ENCODE measurements at regions not wholly inside any gene's neighbourhood (a gene's known extent, or its start where the extent isn't known, plus 50 kb on each side); places are given as distances from the start of the nearest gene placed in this dataset.
"Not testable (repeated sequence)": the region's sequence is repeated elsewhere in the genome, so short reads cannot be mapped to it uniquely, and the experiment has no call there.

DNA sequence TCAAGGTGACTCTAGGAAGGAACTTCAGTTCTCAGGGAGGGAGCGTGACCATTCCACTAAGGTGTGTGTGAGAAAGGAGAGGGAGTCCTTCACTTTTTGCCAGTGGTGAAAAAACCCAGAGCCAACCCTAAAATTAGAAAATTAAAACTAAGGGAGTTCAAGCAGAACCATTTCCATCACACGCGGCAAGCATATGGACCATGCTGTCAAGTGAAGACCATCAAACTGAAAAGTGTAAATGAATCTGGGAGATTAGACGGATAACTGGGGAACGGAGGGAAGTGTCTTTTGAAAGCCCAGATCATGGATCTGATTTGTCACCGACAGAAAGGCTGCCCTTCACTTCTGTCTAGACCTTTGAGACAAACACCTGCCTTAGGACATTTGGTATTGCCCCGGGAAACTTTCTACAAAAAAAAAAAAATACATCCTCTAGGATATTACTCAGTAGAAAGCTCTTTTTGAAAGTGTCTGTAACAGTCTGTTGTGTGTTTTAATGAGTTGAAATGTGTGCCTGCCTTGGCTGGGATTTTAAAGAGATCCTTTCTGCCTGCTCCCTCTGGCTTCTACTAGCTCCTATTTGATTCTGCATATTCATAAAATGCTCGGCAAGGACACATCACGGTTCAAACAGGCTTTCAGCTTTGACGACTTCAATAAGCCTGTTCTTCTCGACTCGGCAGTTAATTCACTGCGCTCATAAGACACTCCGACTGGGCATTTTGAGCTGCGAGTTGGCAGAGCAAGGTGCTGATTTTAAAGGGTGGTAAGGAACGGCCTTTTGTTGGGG, 81.4 kb upstream of the ERCC4 start:
- Histone ChIP-seq H3K27me3 (ENCODE audit: control insufficient read depth, insufficient read depth, low read length) (no peaks in the 10 kb centered on the region), H3K27ac (ENCODE audit: low read length) (no peak overlapping the region), H3K9me3 (ENCODE audit: control insufficient read depth, insufficient read depth, low read length) (no peaks in the 10 kb centered on the region), H3K36me3 (ENCODE audit: control insufficient read depth, insufficient read depth, low read length) (no peaks in the 10 kb centered on the region), H3K4me3 (ENCODE audit: low read length) (no peak overlapping the region), H3K4me1 (ENCODE audit: control insufficient read depth, insufficient read depth, low read length) (no peaks in the 10 kb centered on the region)
- H3K9me3 Mint-ChIP-seq = no peaks in the 10 kb centered on the region
- H3K4me1 Mint-ChIP-seq = no peaks in the 10 kb centered on the region
- TF ChIP-seq, protein P1, sequence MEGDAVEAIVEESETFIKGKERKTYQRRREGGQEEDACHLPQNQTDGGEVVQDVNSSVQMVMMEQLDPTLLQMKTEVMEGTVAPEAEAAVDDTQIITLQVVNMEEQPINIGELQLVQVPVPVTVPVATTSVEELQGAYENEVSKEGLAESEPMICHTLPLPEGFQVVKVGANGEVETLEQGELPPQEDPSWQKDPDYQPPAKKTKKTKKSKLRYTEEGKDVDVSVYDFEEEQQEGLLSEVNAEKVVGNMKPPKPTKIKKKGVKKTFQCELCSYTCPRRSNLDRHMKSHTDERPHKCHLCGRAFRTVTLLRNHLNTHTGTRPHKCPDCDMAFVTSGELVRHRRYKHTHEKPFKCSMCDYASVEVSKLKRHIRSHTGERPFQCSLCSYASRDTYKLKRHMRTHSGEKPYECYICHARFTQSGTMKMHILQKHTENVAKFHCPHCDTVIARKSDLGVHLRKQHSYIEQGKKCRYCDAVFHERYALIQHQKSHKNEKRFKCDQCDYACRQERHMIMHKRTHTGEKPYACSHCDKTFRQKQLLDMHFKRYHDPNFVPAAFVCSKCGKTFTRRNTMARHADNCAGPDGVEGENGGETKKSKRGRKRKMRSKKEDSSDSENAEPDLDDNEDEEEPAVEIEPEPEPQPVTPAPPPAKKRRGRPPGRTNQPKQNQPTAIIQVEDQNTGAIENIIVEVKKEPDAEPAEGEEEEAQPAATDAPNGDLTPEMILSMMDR (IDR thresholded peaks at IDR 0.05) = no peak
- peaks cover 0 to 6% of the 10 kb centered on the region in 2 donors for H3K27me3 Mint-ChIP-seq (ENCODE audit: low read depth in 2 of 2)
- H3K4me3 Mint-ChIP-seq = no peak overlapping the region
- WGBS (ENCODE audit: insufficient coverage) = 90% methylated on average over 15 of the region's 16 CpGs
- intact Hi-C loops (cut with micrococcal nuclease) = no loop called here
- ATAC-seq = no peak
- H3K36me3 Mint-ChIP-seq = no peaks in the 10 kb centered on the region
- H3K27ac Mint-ChIP-seq = no peak overlapping the region
- no peak for DNase-seq

GRCh38 chr16:13839577-13839976, 80.4 kb upstream of the ERCC4 start:
- no peak overlapping the region for H3K27ac Mint-ChIP-seq
- intact Hi-C loops (cut with micrococcal nuclease) = no loop called here
- H3K27me3 Mint-ChIP-seq (ENCODE audit: low read depth in 2 of 2) = peaks cover 0 to 6% of the 10 kb centered on the region in 2 donors
- H3K4me3 ChIP-seq (ENCODE audit: low read length) = no peak overlapping the region
- no peak for ATAC-seq
- 83% methylated on average over 3 of the region's 3 CpGs for WGBS (ENCODE audit: insufficient coverage)
- H3K4me1 ChIP-seq (ENCODE audit: control insufficient read depth, insufficient read depth, low read length) = no peaks in the 10 kb centered on the region
- H3K27ac ChIP-seq (ENCODE audit: low read length) = no peak overlapping the region
- no peak overlapping the region for H3K4me3 Mint-ChIP-seq
- DNase-seq = no peak
- H3K9me3 Mint-ChIP-seq = no peaks in the 10 kb centered on the region
- no peaks in the 10 kb centered on the region for H3K27me3 ChIP-seq (ENCODE audit: control insufficient read depth, insufficient read depth, low read length)
- no peaks in the 10 kb centered on the region for H3K9me3 ChIP-seq (ENCODE audit: control insufficient read depth, insufficient read depth, low read length)
- H3K4me1 Mint-ChIP-seq = no peaks in the 10 kb centered on the region
- H3K36me3 Mint-ChIP-seq = no peaks in the 10 kb centered on the region
- no peaks in the 10 kb centered on the region for H3K36me3 ChIP-seq (ENCODE audit: control insufficient read depth, insufficient read depth, low read length)
- TF ChIP-seq, protein P1 (IDR thresholded peaks at IDR 0.05) = no peak

- H3K27ac Mint-ChIP-seq = no peak overlapping the region
- ATAC-seq = no peak
- TF ChIP-seq, protein P1 (IDR thresholded peaks at IDR 0.05) = no peak
- Histone ChIP-seq H3K36me3 (ENCODE audit: control insufficient read depth, insufficient read depth, low read length) (no peaks in the 10 kb centered on the region), H3K4me1 (ENCODE audit: control insufficient read depth, insufficient read depth, low read length) (no peaks in the 10 kb centered on the region), H3K27me3 (ENCODE audit: control insufficient read depth, insufficient read depth, low read length) (no peaks in the 10 kb centered on the region), H3K4me3 (ENCODE audit: low read length) (no peak overlapping the region), H3K27ac (ENCODE audit: low read length) (no peak overlapping the region), H3K9me3 (ENCODE audit: control insufficient read depth, insufficient read depth, low read length) (no peaks in the 10 kb centered on the region)
- H3K9me3 Mint-ChIP-seq = no peaks in the 10 kb centered on the region
- H3K4me3 Mint-ChIP-seq = no peak overlapping the region
- no peaks in the 10 kb centered on the region for H3K36me3 Mint-ChIP-seq
- no peaks in the 10 kb centered on the region for H3K4me1 Mint-ChIP-seq
- WGBS (ENCODE audit: insufficient coverage) = 83% methylated on average over 2 of the region's 2 CpGs
- intact Hi-C loops (cut with micrococcal nuclease) = no loop called here
- peaks cover 8 to 11% of the 10 kb centered on the region in 2 donors for H3K27me3 Mint-ChIP-seq (ENCODE audit: low read depth in 2 of 2)
- DNase-seq = no peak
Measured at GRCh38 chr16:13845232-13845631, 74.7 kb upstream of the ERCC4 start.

DNA sequence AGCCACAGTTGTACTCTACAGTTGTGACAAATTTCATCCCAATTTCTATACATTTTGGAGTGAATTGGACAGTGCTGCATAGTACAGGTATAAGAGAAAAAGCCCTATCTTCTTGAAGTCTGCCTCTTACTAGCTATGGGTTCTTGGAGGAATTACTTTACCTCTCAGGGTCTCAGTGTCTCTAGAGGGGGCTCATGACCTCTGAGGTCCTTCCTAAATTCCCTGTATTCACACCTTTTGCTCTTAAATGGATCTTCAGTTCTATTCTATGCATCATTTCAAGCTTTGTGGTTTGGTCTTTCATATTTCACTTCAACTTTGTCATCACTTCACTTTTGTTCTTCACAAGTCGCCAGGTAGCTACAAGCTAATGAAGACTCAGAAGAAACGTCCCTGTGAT, 71.2 kb upstream of the ERCC4 start:
- intact Hi-C loops (cut with micrococcal nuclease) = no loop called here
- Histone ChIP-seq H3K4me3 (ENCODE audit: low read length) (no peak overlapping the region), H3K27me3 (ENCODE audit: control insufficient read depth, insufficient read depth, low read length) (no peaks in the 10 kb centered on the region), H3K9me3 (ENCODE audit: control insufficient read depth, insufficient read depth, low read length) (no peaks in the 10 kb centered on the region), H3K27ac (ENCODE audit: low read length) (no peak overlapping the region), H3K4me1 (ENCODE audit: control insufficient read depth, insufficient read depth, low read length) (no peaks in the 10 kb centered on the region), H3K36me3 (ENCODE audit: control insufficient read depth, insufficient read depth, low read length) (no peaks in the 10 kb centered on the region)
- no peak for DNase-seq
- H3K27ac Mint-ChIP-seq = no peak overlapping the region
- no peak overlapping the region for H3K4me3 Mint-ChIP-seq
- no peaks in the 10 kb centered on the region for H3K36me3 Mint-ChIP-seq
- H3K4me1 Mint-ChIP-seq = no peaks in the 10 kb centered on the region
- no peaks in the 10 kb centered on the region for H3K9me3 Mint-ChIP-seq
- no peak for ATAC-seq
- TF ChIP-seq, protein P1 (IDR thresholded peaks at IDR 0.05) = no peak
- peaks cover 6 to 11% of the 10 kb centered on the region in 2 donors for H3K27me3 Mint-ChIP-seq (ENCODE audit: low read depth in 2 of 2)
- 76% methylated on average over 2 of the region's 2 CpGs for WGBS (ENCODE audit: insufficient coverage)

DNA sequence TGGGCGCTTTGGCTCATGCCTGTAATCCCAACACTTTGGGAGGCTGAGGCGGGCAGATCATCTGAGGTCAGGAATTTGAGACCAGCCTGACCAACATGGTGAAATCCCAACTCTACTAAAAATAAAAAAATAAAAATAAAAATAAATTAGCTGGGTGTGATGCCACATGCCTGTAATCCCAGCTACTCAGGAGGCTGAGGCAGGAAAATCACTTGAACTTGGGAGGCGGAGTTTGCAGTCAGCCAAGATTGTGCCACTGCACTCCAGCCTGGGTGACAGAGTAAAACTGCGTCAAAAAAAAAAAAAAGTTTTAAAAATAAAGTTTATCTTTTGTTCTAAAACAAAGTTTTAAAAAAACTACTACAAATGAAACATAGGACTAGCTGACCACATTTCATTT, 69.8 kb upstream of the ERCC4 start:
- H3K4me3 ChIP-seq (ENCODE audit: low read length); H3K4me1 Mint-ChIP-seq; DNase-seq; H3K9me3 Mint-ChIP-seq; intact Hi-C loops (cut with micrococcal nuclease); H3K9me3 ChIP-seq (ENCODE audit: control insufficient read depth, insufficient read depth, low read length); H3K27ac ChIP-seq (ENCODE audit: low read length); H3K27me3 ChIP-seq (ENCODE audit: control insufficient read depth, insufficient read depth, low read length); H3K4me3 Mint-ChIP-seq; H3K27me3 Mint-ChIP-seq (ENCODE audit: low read depth in 2 of 2); H3K36me3 ChIP-seq (ENCODE audit: control insufficient read depth, insufficient read depth, low read length); H3K27ac Mint-ChIP-seq; H3K4me1 ChIP-seq (ENCODE audit: control insufficient read depth, insufficient read depth, low read length); H3K36me3 Mint-ChIP-seq; ATAC-seq: not testable (repeated sequence)
- WGBS (ENCODE audit: insufficient coverage) = 88% methylated on average over 1 of the region's 4 CpGs

All from natural killer cell (primary cell).